Fibroblast of peridontal ligament (primary cell): ENCODE measurements at regions not wholly inside any gene's neighbourhood (a gene's known extent, or its start where the extent isn't known, plus 50 kb on each side); places are given as distances from the start of the nearest gene placed in this dataset.
A peak's percentile ranks its signal among the peaks of the same experiment; 100 is the strongest.

Experiments
- DNase-seq: peaks from one replicate; pipeline ENCODE4 v3.0.0-alpha.2; 2010; ENCODE audit errors: extremely low read depth

DNA sequence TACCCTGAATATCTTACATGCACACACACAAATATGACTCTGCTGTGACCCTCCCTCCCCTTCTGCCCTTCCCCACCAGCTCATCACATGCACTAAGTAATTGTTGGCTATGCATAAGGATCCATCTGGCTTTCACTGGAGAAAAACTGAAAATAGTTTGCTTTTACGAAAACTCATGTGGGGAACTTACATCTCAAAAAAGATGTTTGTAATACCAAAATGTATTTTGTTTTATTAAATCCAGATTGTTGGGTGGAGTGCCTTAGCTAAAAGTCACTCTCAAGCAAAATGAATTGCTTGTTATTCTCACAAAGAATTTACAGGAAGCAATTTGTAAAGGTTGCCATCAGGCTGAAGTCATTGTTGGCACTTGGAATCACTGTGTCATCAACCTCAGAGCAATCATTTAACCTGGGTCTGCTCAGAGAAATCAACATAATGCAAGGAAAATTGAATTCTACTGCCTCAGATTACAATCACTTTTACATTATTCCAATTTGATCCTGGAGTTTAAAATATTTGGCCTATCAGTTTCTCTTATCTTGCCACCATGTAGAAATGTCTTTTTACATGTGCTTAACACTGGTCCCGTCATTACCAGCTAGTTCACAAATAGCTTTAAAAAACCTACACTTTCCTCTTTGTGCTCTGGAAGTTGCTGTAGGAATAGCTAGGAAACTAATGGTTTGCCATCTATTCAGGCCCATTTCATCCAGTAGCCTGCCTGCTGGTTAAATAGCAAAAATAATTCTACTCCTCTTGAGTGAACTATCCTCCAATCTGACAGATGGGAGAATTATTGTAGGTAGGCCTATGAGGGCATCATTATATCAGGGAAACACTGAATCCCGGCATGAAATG is 90.3 kb upstream of the TMEM17 start:
- DNase-seq, result peak; percentile 99

GRCh38 chr2:62595474-62595873 is 89.5 kb upstream of the TMEM17 start:
- no peak for DNase-seq

DNA sequence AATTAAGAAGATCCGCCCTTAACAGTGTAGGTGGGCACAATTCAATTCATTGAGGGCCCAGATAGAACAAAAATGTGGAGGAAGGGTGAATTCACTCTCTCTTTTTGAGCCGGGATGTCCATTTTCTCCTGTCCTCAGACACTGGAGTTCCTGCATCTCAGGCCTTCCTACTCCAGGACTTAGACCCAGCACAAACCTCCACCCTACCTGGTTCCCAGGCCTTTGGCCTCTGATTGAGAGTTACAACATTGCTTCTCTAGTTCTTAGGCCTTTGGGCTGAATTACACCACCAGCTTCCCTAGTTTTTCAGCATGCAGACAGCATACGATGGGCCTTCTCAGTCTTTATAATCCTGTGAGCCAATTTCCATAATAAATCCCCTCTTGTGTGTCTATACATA is 87.8 kb upstream of the TMEM17 start:
- DNase-seq, result no peak

GRCh38 chr2:62591491-62591890 is 85.5 kb upstream of the TMEM17 start:
- DNase-seq, result no peak

DNA sequence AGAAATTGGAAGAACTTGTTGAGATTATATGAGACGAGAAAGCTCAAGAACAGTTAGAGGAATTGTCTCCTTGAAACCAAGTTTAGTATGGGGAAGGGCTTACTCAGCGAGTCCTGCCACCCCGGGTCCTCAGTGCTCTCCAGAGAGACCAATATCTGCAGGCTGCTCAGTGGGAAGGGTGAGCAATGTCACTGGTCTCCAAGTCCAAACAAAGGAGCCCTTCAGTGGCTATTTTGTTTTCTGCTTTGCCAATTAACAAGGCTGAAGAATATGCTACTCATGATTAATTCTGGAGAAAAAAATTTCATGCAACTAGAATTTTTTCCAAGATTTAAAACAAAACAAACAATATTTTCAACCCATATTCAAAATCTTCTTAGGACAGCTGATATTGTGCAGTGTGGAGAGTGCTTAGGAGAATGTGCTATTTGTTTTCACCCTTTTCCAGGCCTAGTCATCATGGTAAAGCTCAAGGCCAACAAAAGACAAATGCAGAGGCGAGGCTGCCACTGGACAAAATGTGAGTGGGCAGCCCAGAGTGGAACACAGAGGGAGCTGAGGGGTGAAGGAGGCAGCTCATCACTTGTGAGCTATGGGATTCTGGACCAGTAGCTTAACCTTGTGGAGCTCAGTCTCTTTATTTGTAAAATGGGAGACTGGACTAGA is 83.8 kb upstream of the TMEM17 start:
- no peak for DNase-seq

DNA sequence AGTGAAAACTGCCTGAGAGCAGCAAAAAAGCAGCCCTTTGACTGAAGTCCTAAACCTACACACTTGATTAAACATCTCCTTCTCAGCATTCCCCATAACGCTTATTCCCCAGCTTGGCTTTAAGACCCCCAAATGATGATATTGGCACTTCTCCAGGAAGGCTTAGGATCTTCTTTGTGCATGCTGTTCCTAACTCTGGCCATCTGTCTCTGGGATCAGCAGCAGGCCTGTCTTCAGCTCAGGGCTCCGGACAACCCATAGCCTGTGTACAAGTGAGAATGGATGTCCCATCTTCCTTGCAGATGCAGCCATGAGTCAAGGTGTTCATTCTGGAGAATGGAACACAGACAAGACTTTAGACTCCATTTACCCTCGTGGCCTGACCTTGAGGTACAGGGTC is 81.6 kb upstream of the TMEM17 start:
- no peak for DNase-seq

GRCh38 chr2:62586981-62587380 is 81.0 kb upstream of the TMEM17 start:
- no peak for DNase-seq

GRCh38 chr2:62578803-62579640 is 73.0 kb upstream of the TMEM17 start:
- peak; percentile 86 for DNase-seq

- peak; percentile 97 for DNase-seq
Measured at GRCh38 chr2:62577994-62578781, 72.2 kb upstream of the TMEM17 start.

- peak; percentile 13 for DNase-seq
Measured at GRCh38 chr2:62576276-62576939, 70.4 kb upstream of the TMEM17 start.

DNA sequence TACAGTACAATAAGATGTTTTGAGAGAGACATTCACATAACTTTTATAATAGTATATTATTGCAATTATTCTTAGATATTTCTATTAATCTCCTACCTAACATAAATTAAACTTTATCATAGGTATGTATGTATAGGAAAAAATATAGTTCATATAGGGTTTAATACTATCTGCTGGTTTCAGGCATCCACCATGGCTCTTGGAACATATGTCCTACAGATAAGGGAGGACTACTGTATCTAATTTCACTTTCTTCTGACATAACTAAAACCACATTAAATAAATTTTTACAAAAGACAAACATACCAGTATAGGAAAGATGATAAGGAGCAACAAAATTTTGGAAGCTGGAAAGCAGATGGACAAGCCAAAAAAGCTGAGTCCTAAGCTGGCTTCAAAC is 67.9 kb upstream of the TMEM17 start:
- DNase-seq, result no peak

DNA sequence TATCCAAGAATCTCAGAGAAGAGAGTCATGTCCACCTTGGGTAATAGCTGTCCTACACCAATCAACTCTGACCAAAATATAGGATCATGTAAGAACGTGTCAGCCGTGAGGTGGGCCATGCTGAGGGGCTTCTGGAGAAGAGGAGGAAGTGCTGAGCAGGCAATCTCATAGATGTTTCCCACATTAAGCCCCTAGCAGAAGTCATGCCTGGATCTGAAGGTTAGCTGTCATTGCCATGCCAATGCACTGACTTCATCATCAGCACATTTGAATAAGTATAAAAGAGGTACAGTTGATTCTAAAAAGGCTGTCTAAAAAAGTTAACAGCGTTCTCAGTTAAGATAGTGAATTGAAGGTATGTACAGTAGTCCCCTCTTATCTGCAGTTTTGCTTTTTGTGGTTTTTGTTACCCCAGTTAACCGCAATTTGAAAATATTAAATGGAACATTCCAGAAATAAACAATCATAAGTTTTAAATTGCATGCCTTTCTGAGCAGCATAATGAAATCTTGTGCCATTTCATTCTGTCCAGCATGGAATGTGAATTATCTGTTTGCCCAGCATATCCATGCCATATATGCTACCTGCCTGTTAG is 67.2 kb upstream of the TMEM17 start:
- peak; percentile 42 for DNase-seq

DNA sequence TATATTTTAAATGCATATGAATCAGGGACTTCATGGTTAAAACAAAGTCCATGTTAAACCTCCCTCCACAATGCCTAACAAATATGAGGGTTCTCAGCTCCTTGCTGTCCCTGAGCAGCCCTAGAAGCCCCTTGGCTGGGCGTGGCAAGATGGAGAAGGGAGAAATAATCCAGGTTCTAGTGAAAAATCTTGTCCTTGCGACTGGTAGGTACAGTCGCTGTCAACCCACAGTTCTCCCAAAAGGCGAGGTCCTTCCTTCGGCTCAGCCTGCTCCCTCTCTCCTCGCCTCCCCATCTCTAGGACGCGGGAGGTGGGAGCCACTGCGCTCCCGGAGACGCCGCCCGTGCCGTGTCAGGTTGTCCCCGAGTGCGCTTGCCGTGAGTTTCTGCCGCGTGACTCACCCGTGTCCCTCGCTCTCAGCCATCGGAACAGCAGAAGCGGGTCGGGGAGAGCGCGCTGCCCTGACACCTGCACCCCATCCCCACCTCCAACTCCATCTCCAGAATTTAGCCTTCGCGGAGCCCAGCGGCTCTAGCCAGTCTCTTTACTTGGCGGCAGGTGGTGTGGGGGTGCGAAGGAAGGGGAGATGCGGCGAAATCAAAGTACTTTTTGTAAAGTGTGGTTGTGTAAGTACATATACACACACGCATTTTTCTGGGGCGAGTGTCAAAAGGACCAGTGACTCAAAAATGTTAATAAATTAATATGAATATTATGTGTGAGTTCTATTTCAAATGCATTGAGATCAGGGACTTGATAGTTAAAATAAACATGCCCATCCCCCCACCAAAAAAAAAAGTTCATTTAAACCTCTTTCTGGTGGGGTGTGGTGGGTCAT is 65.1 kb upstream of the TMEM17 start:
- DNase-seq, result no peak

DNA sequence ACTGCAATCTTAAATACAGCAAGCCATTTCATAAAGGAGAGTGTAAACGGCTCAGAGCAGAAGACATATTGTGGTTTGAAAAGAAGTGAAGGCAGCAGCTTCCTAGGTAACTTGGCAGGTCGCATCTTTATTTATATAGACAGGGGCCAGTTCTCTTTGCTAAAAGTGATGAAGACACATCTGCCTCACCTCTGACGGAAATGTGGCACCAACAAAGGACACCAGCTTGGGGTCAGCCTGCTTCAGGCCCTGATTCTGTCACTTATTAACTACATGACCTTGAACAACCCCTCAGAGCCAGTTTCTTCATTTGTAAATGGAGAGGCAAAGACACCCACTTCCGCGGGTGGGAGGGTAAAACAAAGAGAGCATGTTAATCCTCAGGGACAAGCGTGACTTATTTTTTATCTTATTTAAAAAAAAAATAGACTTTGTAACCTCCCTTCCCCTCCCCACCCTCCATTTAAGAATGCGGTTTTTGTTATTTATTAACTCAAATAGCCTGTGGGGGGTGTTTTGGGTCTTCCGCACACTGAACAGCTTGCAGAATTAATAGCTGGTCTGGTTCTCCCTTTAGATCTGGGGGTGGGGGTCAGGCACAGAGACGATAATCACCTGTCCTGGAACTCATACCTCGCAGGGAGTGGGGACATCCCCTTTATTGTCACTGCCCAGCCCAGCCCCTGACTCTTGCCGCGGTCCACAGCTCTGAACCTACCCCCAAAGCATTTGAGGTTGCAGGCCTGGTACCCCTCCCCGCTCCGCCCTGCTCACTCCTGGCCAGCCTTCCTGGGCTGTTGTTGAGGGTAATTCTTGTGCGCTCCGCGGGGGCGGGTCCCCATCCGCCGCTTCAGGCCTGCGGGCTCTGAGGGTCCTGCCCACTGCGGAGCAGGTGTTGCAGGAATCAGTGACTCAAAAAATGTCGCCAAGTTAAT is 64.2 kb upstream of the TMEM17 start:
- no peak for DNase-seq

GRCh38 chr2:62568983-62569837 is 63.2 kb upstream of the TMEM17 start:
- DNase-seq, result peak; percentile 32

DNA sequence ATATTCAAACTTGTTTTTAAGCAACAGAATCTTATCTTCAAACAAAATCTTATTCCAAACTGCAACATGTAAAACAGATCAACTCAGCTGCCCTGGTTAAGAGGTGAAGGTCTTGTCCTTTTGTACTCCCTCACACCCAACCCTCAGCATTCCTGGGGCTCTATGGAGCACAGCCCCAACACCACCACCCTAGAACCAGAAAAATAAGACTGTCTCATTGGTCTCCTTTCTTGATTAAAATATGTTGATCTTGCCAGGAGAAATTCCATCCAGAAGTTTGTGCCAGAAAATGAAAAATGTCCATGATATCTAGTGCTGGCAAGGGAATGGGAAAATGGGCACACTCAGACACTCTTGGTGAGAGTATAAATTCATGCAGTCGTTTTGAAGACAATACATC is 62.1 kb upstream of the TMEM17 start:
- DNase-seq, result peak; percentile 53

GRCh38 chr2:62567669-62568068 is 61.7 kb upstream of the TMEM17 start:
- no peak for DNase-seq

- no peak for DNase-seq
Measured at GRCh38 chr2:62566847-62567246, 60.9 kb upstream of the TMEM17 start.
